Glutamatergic neuron (in vitro differentiated cells): ENCODE measurements at regions not wholly inside any gene's neighbourhood (a gene's known extent, or its start where the extent isn't known, plus 50 kb on each side); places are given as distances from the start of the nearest gene placed in this dataset.

Experiments used
- DNase-seq: peaks from one replicate; pipeline ENCODE4 v3.0.0; 2022
- H3K27ac Mint-ChIP-seq: one replicate; pipeline ENCODE4 v1.8.0; 2020; ENCODE audit warnings: mild to moderate bottlenecking, mixed read lengths, inconsistent platforms; ENCODE audit not compliant: unreplicated experiment
- H3K27me3 Mint-ChIP-seq: one replicate; pipeline ENCODE4 v1.8.0; 2020; ENCODE audit warnings: mild to moderate bottlenecking, moderate library complexity, mixed read lengths, inconsistent platforms; ENCODE audit not compliant: unreplicated experiment
- H3K36me3 Mint-ChIP-seq: one replicate; pipeline ENCODE4 v1.8.0; 2020; ENCODE audit warnings: mild to moderate bottlenecking, mixed read lengths, inconsistent platforms; ENCODE audit not compliant: unreplicated experiment
- H3K4me1 Mint-ChIP-seq: one replicate; pipeline ENCODE4 v1.8.0; 2020; ENCODE audit warnings: mild to moderate bottlenecking, low read depth, mixed read lengths, inconsistent platforms; ENCODE audit not compliant: unreplicated experiment
- H3K4me3 Mint-ChIP-seq: one replicate; pipeline ENCODE4 v1.8.0; 2020; ENCODE audit warnings: mild to moderate bottlenecking, mixed read lengths, inconsistent platforms; ENCODE audit not compliant: unreplicated experiment
- H3K9me3 Mint-ChIP-seq: one replicate; pipeline ENCODE4 v1.8.0; 2020; ENCODE audit warnings: mild to moderate bottlenecking, moderate library complexity, mixed read lengths, inconsistent platforms; ENCODE audit not compliant: unreplicated experiment
- TF ChIP-seq, protein P1 (sequence below): fragments of 200-600 bp; sonication (generic); IDR thresholded peaks from one replicate; pipeline ENCODE4 v1.5.0; 2021; ENCODE audit not compliant: partially characterized antibody, unreplicated experiment

DNA sequence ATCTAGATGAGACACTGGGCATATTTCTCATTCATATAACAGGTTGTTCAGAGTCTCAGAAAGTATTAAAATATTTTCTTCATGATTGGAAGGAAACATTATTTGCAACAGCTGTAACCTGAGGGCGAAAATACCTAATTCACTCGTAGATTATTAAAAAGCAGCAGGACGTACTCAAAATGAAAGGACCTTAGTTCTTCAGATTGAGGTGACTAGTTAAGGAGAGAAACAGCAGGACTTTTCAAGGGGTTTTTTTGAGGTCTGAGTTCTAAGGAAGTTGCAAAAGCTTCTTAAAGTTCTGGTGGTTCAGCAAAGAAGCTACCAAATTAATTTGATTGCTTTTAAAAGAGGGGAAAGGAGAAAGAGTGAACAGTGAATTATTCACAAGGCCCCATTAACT, 174.9 kb downstream of the TMEM161B start:
- Mint-ChIP-seq H3K27me3 (peaks cover 3% of the 10 kb centered on the region), H3K4me3 (no peak overlapping the region), H3K36me3 (no peaks in the 10 kb centered on the region), H3K27ac (no peak overlapping the region), H3K9me3 (peaks cover 12% of the 10 kb centered on the region), H3K4me1 (peaks cover 36% of the 10 kb centered on the region)
- DNase-seq, result no peak
- TF ChIP-seq, protein P1, sequence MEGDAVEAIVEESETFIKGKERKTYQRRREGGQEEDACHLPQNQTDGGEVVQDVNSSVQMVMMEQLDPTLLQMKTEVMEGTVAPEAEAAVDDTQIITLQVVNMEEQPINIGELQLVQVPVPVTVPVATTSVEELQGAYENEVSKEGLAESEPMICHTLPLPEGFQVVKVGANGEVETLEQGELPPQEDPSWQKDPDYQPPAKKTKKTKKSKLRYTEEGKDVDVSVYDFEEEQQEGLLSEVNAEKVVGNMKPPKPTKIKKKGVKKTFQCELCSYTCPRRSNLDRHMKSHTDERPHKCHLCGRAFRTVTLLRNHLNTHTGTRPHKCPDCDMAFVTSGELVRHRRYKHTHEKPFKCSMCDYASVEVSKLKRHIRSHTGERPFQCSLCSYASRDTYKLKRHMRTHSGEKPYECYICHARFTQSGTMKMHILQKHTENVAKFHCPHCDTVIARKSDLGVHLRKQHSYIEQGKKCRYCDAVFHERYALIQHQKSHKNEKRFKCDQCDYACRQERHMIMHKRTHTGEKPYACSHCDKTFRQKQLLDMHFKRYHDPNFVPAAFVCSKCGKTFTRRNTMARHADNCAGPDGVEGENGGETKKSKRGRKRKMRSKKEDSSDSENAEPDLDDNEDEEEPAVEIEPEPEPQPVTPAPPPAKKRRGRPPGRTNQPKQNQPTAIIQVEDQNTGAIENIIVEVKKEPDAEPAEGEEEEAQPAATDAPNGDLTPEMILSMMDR, result no peak

DNA sequence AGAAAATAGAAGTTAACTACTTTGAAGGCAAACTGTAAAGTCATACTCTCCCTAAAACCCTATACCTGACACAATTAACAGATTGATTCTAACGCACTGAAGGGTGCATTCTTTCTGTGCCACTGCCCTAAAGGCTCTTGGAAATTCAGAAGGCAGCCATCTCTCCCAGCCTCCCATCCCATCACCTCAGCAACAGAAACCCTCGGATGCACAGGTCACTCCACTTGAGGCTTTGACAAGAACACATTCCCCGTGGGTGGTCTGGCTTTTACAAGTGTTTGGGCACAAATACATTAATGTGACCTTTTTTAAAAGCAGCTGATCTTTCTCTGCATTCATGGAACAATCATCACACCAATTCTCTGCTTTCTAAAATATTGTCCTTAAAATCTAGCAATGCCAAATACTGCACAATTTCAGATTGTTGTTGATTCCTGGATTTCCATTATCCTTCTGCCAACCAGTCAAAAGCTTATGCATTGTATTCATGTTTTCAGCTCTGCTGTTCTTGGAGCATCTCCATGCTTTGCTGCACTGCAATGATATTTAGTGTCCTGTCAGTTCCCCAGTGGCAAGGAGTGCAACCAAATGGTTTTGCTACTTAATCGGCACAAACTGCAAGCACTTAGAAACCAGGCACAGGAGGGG, 175.6 kb downstream of the TMEM161B start:
- H3K36me3 Mint-ChIP-seq, result no peaks in the 10 kb centered on the region
- H3K4me3 Mint-ChIP-seq, result peak overlapping the region; percentile 44
- H3K9me3 Mint-ChIP-seq, result peaks cover 12% of the 10 kb centered on the region
- no peak for DNase-seq
- TF ChIP-seq, protein P1, result no peak
- H3K4me1 Mint-ChIP-seq, result peaks cover 38% of the 10 kb centered on the region
- H3K27ac Mint-ChIP-seq, result no peak overlapping the region
- H3K27me3 Mint-ChIP-seq, result peaks cover 3% of the 10 kb centered on the region

GRCh38 chr5:88092358-88092757, 176.3 kb downstream of the TMEM161B start:
- Mint-ChIP-seq H3K4me1 (peaks cover 38% of the 10 kb centered on the region), H3K9me3 (peaks cover 12% of the 10 kb centered on the region), H3K27ac (no peak overlapping the region), H3K36me3 (no peaks in the 10 kb centered on the region), H3K4me3 (no peak overlapping the region), H3K27me3 (peaks cover 3% of the 10 kb centered on the region)
- TF ChIP-seq, protein P1, result no peak
- DNase-seq, result no peak

GRCh38 chr5:88090506-88090905, 178.1 kb downstream of the TMEM161B start:
- Mint-ChIP-seq H3K27me3 (peaks cover 3% of the 10 kb centered on the region), H3K27ac (peak overlapping the region; percentile 92), H3K36me3 (no peaks in the 10 kb centered on the region), H3K4me3 (no peak overlapping the region), H3K9me3 (peaks cover 12% of the 10 kb centered on the region), H3K4me1 (peaks cover 38% of the 10 kb centered on the region)
- DNase-seq, result no peak
- TF ChIP-seq, protein P1, result no peak

- H3K4me1 Mint-ChIP-seq, result peaks cover 38% of the 10 kb centered on the region
- peak overlapping the region; percentile 92 for H3K27ac Mint-ChIP-seq
- no peaks in the 10 kb centered on the region for H3K36me3 Mint-ChIP-seq
- peak overlapping the region; percentile 44 for H3K4me3 Mint-ChIP-seq
- H3K27me3 Mint-ChIP-seq, result peaks cover 3% of the 10 kb centered on the region
- TF ChIP-seq, protein P1, result no peak
- peak; percentile 46 for DNase-seq
- peaks cover 12% of the 10 kb centered on the region for H3K9me3 Mint-ChIP-seq
These were observed 178.8 kb downstream of the TMEM161B start for GRCh38 chr5:88089719-88090390.
